Eye (tissue), 1 donor: ENCODE measurements at regions not wholly inside any gene's neighbourhood (a gene's known extent, or its start where the extent isn't known, plus 50 kb on each side); places are given as distances from the start of the nearest gene placed in this dataset.
"Not testable (repeated sequence)": the region's sequence is repeated elsewhere in the genome, so short reads cannot be mapped to it uniquely, and the experiment has no call there.

Experiments
- DNase-seq: peaks from one replicate; pipeline ENCODE4 v3.0.0-alpha.2; 2015

GRCh38 chr21:27379354-27379753 is 412.5 kb upstream of the ADAMTS5 start:
- DNase-seq, result no peak

DNA sequence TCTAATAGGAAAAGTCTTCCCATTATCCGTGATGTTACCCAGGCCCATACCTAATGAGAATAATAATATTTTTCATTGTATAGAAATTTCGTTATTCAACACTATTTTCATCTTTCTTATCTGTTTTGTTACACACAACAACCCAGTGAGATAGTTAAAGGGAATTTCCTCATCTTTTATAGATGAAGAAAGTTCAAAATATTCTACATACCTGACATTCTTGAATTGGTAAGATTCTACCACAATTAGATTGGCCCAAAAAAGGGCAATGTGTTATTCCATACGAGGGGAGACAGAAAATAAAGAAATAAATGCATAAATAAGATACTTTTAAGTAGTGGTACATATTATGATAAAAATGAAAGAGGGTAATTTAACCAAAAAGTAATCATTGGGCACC is 405.5 kb upstream of the ADAMTS5 start:
- no peak for DNase-seq

DNA sequence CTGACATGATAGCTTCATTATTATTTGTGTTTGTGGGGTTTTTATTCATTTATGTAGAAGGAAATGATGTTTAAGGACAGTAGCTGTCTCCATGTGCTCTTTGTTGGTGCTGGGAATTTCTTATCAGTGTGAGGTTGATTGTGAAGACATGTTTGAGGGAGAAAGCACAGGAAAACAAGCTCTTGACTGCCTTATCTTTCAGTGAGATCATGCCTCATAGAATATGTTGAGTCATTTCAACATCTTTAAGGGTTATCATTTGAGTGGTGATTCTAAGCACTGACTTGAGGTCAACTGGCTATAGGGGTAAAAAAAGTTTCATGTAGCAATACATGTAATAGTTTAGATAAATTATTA is 405.1 kb upstream of the ADAMTS5 start:
- no peak for DNase-seq

DNA sequence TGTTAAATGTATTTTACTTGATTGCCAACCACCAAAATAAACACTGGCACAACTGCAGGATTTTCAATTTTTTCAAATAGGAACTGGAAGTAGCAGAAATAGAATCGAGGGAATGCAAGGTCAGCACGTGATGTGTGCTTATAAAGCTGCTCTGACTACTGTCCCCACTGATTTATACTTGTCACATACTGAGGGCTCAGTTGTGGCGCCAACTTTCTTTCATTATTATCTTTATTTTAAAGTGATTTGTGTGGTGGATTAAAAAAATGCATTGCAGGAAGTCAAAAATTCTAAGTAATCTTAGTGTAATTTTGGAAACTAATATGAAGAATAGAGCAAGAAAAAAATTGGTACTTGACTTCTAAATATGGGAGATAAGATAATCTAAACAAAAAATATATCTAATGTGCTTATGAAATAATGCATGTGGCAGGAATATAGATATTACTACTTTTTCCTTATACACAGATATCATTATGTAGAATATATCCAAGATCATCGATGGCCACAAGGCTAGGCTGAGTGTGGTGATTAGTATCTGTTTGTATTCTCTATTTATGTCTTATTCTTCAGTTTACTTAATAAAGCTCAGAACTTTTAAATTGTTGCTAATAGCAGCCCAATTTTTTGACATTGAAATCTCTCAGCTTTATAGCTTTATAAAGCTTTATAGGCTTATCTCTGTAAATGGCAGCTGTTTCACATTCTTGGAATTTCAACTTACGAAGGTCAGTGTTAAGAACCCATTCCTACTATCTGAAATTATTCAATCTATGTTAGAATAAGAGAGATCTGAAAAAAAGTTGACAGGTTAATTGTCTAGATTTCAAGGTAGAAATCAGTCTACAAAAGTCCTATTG is 404.5 kb upstream of the ADAMTS5 start:
- no peak for DNase-seq

DNA sequence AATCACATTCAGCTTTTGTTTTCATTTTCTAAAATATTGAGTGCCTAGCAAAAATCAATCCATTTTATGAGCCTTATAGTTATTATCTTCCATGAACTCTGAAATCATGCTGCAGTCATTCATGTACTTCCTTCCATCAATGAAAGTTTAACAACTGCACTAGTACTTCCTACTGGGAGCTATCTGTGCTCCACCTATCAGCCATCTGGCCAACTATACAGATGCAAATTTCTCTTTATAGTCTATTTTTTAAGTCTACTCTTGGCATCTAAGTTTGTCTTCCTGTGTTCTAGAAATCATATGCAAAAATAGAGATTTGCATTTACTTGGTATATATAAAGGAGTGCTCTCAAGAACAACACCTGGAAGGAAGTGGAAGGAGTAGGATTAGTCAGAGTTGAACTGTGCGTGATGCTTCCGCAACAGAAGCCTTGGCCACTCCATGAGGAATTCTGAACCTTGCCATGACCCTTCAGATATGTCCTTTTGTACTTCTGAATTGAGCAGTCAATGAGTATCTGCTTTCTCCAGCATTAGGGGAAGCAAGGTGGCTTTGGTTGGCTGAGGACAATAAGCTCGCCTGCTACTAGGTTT is 403.2 kb upstream of the ADAMTS5 start:
- no peak for DNase-seq

DNA sequence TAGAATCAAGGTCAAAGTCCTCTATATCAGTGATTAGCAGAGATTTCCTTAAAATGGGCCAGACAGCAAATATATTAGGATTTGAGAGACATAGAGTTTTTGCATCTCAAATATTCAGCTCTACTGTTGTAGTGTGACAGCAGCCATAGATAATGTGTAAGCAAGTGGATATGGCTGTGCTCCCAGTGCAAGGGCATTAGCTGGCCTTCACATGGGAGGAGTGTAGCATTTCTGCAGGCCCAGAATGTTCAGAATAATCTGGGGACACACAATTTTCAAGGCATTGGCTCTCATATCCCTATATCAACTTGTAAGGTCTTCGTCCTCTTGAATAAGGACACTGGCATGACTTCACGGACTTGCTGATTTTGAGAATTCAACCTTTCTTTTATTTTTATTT is 402.3 kb upstream of the ADAMTS5 start:
- no peak for DNase-seq

GRCh38 chr21:27366646-27367235 is 399.9 kb upstream of the ADAMTS5 start:
- no peak for DNase-seq

DNA sequence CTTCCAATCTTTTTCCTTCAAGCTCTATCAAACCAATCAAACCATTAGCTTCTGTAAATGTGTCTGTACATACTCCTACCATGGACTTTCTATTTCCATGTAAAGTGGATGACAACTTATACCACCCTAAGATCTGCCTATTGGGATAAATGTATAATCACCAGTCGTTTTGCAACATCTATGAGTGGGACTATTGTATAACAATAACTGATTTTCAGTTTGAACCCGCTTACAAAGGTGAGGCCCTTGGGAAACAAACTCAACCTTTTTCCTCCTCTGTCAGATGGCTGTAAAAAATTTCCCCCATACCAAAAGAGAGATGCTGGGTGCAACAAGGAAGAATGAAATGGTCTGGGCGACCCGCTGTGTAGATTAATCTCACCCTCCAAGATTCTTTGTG is 399.1 kb upstream of the ADAMTS5 start:
- DNase-seq, result no peak

DNA sequence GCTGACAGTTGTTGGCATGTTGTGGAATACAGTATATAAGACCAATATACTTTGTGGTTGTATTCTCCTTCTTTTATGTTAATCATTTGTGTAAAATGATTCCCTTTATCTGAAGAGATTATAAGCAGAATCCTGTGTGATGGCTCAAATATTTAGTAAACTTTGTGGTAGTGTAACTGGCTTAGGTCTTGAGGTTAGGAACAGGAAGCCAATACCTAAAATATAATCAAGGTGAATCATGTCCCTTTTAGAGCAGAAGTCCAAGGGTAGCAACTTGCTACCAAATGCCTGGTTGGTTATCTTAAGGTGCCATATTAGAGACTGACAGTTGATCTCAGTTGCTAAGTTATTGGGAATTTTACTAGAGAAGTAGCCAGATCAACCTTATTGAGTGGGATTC is 398.5 kb upstream of the ADAMTS5 start:
- no peak for DNase-seq

DNA sequence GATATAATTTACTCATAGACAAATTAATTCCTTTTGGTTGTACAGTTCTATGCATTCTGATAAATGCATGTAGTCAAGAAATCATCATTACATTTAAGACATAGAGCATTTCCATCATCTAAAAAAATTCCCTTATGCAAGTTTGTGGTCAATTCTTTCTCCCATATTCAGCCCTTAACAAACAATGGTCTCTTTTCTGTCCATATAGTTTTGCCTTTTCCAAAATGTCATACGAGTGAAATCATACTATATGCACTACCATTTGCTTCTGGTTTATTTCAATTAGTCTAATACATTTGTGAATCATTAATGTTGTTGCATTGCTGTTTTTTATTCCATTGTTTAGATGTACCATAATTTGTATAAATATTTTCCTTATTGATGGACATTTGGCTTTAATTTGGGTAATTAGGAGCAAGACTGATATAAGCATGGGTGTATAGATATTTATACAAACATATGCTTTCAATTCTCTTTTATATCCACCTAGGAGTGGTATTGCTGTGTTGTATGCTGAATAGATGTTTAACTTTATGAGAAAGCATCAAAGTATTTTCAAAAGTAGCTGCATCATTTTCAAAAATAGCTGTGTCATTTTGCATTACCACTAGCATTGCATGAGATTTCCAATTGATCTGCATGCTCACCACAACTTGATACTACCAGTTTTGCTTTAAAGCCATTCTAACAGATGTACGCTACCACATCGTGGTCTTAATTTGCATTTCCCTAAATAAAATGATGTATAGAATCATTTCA is 397.0 kb upstream of the ADAMTS5 start:
- no peak for DNase-seq

DNA sequence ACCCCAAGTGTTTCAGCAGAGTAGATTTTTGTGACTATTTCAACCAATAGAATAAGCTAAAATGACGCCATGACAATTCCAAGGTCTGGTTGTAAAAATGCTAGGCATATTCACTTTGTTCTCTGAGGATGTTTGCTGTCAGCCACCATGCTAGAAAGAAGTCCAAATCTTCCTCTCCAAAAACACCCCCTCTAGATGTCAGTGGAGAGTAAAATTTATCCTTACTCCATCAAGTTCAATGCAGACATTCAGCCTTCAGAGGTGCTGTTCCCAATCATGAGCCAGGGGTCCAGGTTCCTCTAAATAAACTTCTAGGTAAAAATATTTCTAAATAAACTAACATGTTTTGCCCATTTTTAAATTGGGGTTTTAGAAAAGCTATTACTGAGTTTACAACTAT is 395.4 kb upstream of the ADAMTS5 start:
- DNase-seq, result no peak

DNA sequence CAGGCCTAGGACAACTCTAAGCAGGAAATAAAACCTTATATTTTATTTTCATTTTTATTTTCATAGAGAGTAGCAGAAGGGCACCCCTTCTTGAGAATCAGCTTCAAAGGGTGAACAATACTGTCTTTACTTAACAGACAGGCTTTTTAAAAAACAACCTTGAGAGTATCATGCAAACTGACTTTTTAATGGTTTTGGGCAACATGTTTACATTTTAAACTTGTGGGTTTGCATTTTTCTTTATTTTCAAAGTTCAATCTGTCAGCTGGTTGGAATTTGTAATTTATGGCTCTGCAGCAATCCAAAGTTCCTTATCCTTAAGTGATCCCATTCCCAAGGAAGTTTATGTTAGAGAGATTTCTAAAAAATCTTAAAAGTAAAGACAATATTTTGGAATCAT is 392.3 kb upstream of the ADAMTS5 start:
- DNase-seq, result no peak

DNA sequence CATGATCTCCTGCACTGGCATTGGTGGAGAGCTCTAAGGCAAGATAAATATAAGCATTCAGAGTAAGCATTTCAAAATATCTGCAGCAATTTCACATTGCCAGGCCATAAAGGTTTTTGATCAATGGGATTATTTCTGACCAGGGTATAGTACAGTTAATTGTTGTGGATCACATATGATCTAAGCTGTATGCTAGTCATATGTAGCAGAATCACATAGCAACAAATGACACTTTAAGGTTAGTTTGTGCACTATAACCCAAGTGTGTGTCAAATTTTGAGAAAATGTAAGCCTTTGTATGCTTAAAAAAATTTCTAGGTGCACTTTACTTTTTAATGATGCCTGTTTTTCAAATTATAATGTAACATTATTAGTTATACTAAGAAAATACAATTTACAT is 386.0 kb upstream of the ADAMTS5 start:
- no peak for DNase-seq

GRCh38 chr21:27346041-27346448 is 379.2 kb upstream of the ADAMTS5 start:
- DNase-seq, result no peak

GRCh38 chr21:27339902-27340301 is 373.0 kb upstream of the ADAMTS5 start:
- DNase-seq, result peak; percentile 21

DNA sequence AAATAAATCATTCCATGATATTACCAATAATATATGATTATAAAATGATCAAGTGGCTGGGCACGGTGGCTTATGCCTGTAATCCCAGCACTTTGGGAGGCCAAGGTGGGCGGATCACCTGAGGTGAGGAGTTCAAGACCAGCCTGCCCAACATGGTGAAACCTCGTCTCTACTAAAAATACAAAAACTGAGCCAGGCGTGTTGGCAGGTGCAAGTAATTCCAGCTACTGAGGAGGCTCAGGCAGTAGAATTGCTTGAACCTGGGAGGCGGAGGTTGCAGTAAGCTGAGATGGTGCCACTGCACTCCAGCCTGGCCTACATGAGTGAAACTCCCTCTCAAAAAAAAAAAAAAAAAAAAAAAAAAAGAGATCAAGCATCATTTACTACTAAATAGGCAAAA is 371.1 kb upstream of the ADAMTS5 start:
- not testable (repeated sequence) for DNase-seq

DNA sequence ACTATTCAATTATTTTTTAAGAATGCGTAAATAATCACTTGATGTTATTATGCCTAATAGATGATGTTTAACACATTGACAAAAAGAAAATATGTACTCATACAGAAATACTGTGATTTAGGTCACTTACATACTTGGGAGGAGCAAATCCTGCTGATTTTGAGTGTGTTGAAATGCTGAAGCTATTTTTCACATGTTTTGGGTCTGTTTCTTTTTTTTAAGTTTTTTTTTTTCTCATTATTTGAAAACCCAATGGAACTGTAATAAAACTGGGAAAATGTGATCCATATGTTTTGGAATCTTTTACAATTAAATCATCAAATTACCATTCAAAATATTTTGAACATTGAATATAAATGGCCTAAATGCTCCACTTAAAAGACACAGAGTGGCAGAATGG is 366.2 kb upstream of the ADAMTS5 start:
- DNase-seq, result no peak

GRCh38 chr21:27329255-27329851 is 362.5 kb upstream of the ADAMTS5 start:
- DNase-seq, result peak; percentile 11

DNA sequence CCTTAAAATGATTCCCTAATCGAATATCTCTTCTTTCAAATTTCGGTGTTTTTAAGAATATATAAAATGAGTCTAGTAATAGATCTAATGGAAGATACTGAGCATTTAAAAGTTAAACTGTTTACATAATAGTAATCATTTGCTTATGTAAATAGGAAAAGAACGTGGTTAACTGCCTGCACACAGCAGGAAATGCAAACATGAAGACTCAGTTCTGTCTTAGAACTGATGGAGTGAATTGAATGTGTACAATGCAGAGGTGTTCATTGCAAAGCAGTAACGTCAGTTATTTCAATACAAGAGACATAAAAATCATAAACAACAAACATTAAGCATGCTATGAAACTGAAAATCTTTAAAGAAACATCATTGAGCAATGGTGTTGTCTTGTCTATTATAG is 359.4 kb upstream of the ADAMTS5 start:
- DNase-seq, result no peak

DNA sequence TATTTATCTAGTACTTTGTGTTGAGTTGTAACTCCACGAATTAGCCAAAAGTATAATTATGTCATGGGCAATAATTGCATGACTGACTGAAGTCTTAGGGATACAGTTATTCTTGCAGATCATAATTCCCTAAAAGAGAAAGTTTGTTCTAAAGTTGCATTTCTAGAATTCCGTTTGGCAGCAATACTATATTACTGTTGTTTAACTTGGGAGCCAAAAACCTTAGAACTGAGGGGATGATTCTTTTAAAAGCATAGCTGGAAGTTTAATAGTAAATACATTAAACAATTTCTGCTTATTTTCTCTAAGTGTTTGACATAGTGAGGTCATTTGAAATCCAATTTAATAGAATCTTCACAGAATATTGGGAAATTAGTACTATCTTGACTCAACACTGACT is 356.4 kb upstream of the ADAMTS5 start:
- DNase-seq, result no peak

GRCh38 chr21:27321791-27322190 is 354.9 kb upstream of the ADAMTS5 start:
- DNase-seq, result no peak

GRCh38 chr21:27320868-27321267 is 354.0 kb upstream of the ADAMTS5 start:
- no peak for DNase-seq

GRCh38 chr21:27317601-27318000 is 350.7 kb upstream of the ADAMTS5 start:
- DNase-seq, result not testable (repeated sequence)
